ENCODE measurements at regions not wholly inside any gene's neighbourhood (a gene's known extent, or its start where the extent isn't known, plus 50 kb on each side); places are given as distances from the start of the nearest gene placed in this dataset.

- Mint-ChIP-seq H3K9me3 (no peaks in the 10 kb centered on the region), H3K27ac (no peak overlapping the region), H3K4me1 (no peaks in the 10 kb centered on the region), H3K4me3 (no peak overlapping the region), H3K36me3 (no peaks in the 10 kb centered on the region), H3K27me3 (no peaks in the 10 kb centered on the region)
- Histone ChIP-seq H3K36me3 (ENCODE audit: insufficient read depth, low read length) (no peaks in the 10 kb centered on the region), H3K27me3 (ENCODE audit: insufficient read depth, low read length) (no peaks in the 10 kb centered on the region), H3K4me3 (ENCODE audit: low read length in 2 of 2) (no peak overlapping the region), H3K27ac (ENCODE audit: low read depth, low read length) (no peak overlapping the region), H3K9me3 (ENCODE audit: control insufficient read depth in 1 of 2, low read length in 2 of 2) (no peaks in the 10 kb centered on the region), H3K4me1 (ENCODE audit: insufficient read depth, low read length) (no peaks in the 10 kb centered on the region)
- CTCF ChIA-PET (ENCODE audit: partially characterized antibody): no interaction called here
- DNase-seq: no peak
- intact Hi-C loops (cut with micrococcal nuclease): no loop called here
- POLR2A ChIA-PET (ENCODE audit: partially characterized antibody): no interaction called here
Observed at GRCh38 chrX:147779173-147779572, 132.5 kb upstream of the FMR1 start.

- Mint-ChIP-seq H3K9me3 (no peaks in the 10 kb centered on the region), H3K27me3 (no peaks in the 10 kb centered on the region), H3K36me3 (no peaks in the 10 kb centered on the region), H3K4me1 (no peaks in the 10 kb centered on the region), H3K27ac (no peak overlapping the region), H3K4me3 (no peak overlapping the region)
- no peaks in the 10 kb centered on the region for H3K4me1 ChIP-seq (ENCODE audit: insufficient read depth, low read length)
- no peak overlapping the region for H3K4me3 ChIP-seq (ENCODE audit: low read length in 2 of 2)
- H3K27ac ChIP-seq (ENCODE audit: low read depth, low read length): no peak overlapping the region
- H3K9me3 ChIP-seq (ENCODE audit: control insufficient read depth in 1 of 2, low read length in 2 of 2): no peaks in the 10 kb centered on the region
- POLR2A ChIA-PET (ENCODE audit: partially characterized antibody): no interaction called here
- CTCF ChIA-PET (ENCODE audit: partially characterized antibody): no interaction called here
- intact Hi-C loops (cut with micrococcal nuclease): no loop called here
- no peaks in the 10 kb centered on the region for H3K27me3 ChIP-seq (ENCODE audit: insufficient read depth, low read length)
- no peaks in the 10 kb centered on the region for H3K36me3 ChIP-seq (ENCODE audit: insufficient read depth, low read length)
- no peak for DNase-seq
Observed at GRCh38 chrX:147781844-147782243, 129.9 kb upstream of the FMR1 start.

- Histone ChIP-seq H3K9me3 (ENCODE audit: control insufficient read depth in 1 of 2, low read length in 2 of 2) (no peaks in the 10 kb centered on the region), H3K27ac (ENCODE audit: low read depth, low read length) (no peak overlapping the region), H3K4me3 (ENCODE audit: low read length in 2 of 2) (no peak overlapping the region), H3K27me3 (ENCODE audit: insufficient read depth, low read length) (no peaks in the 10 kb centered on the region), H3K36me3 (ENCODE audit: insufficient read depth, low read length) (no peaks in the 10 kb centered on the region), H3K4me1 (ENCODE audit: insufficient read depth, low read length) (no peaks in the 10 kb centered on the region)
- H3K9me3 Mint-ChIP-seq: no peaks in the 10 kb centered on the region
- POLR2A ChIA-PET (ENCODE audit: partially characterized antibody): no interaction called here
- H3K27ac Mint-ChIP-seq: no peak overlapping the region
- no peaks in the 10 kb centered on the region for H3K4me1 Mint-ChIP-seq
- H3K27me3 Mint-ChIP-seq: no peaks in the 10 kb centered on the region
- CTCF ChIA-PET (ENCODE audit: partially characterized antibody): no interaction called here
- no peak overlapping the region for H3K4me3 Mint-ChIP-seq
- H3K36me3 Mint-ChIP-seq: no peaks in the 10 kb centered on the region
- intact Hi-C loops (cut with micrococcal nuclease): no loop called here
- DNase-seq: no peak
Observed at GRCh38 chrX:147788641-147789350, 122.9 kb upstream of the FMR1 start.

- peaks cover 0 to 5% (median 0%) of the 10 kb centered on the region in 4 donors for H3K4me1 Mint-ChIP-seq
- ChIA-PET CTCF (ENCODE audit: partially characterized antibody) (no interaction called here), POLR2A (ENCODE audit: partially characterized antibody) (no interaction called here)
- intact Hi-C loops (cut with micrococcal nuclease): loop anchor here (5.0 kb wide), 1 partner anchor 323 kb away; no protein-coding TSS in a partner anchor
- H3K4me1 ChIP-seq (ENCODE audit: insufficient read depth, low read length): no peaks in the 10 kb centered on the region
- no peaks in the 10 kb centered on the region for H3K27me3 Mint-ChIP-seq
- H3K27me3 ChIP-seq (ENCODE audit: insufficient read depth, low read length): no peaks in the 10 kb centered on the region
- H3K9me3 ChIP-seq (ENCODE audit: control insufficient read depth in 1 of 2, low read length in 2 of 2): no peaks in the 10 kb centered on the region
- no peaks in the 10 kb centered on the region for H3K36me3 ChIP-seq (ENCODE audit: insufficient read depth, low read length)
- H3K36me3 Mint-ChIP-seq: no peaks in the 10 kb centered on the region
- H3K9me3 Mint-ChIP-seq: peaks cover 0 to 9% (median 3%) of the 10 kb centered on the region in 8 donors
- no peak overlapping the region for H3K4me3 Mint-ChIP-seq
- no peak overlapping the region for H3K27ac Mint-ChIP-seq
- H3K27ac ChIP-seq (ENCODE audit: low read depth, low read length): no peak overlapping the region
- no peak for DNase-seq
- H3K4me3 ChIP-seq (ENCODE audit: low read length in 2 of 2): no peak overlapping the region
Observed at GRCh38 chrX:147800663-147801062, 111.1 kb upstream of the FMR1 start.

GRCh38 chrX:147803948-147804347 lies 107.8 kb upstream of the FMR1 start:
- POLR2A ChIA-PET (ENCODE audit: partially characterized antibody): no interaction called here
- H3K27ac ChIP-seq (ENCODE audit: low read depth, low read length): no peak overlapping the region
- no peaks in the 10 kb centered on the region for H3K9me3 ChIP-seq (ENCODE audit: control insufficient read depth in 1 of 2, low read length in 2 of 2)
- Mint-ChIP-seq H3K27ac (peak overlapping the region in 2 of 7 donors; percentile 60 to 74), H3K4me1 (peaks cover 0 to 5% (median 0%) of the 10 kb centered on the region in 4 donors), H3K36me3 (no peaks in the 10 kb centered on the region), H3K9me3 (peaks cover 0 to 6% (median 0%) of the 10 kb centered on the region in 8 donors), H3K27me3 (no peaks in the 10 kb centered on the region), H3K4me3 (no peak overlapping the region)
- CTCF ChIA-PET (ENCODE audit: partially characterized antibody): interaction anchor here (1.0 kb wide), 1 partner anchor 11 kb away, joined by 3 read pairs; no protein-coding TSS in a partner anchor
- no peaks in the 10 kb centered on the region for H3K4me1 ChIP-seq (ENCODE audit: insufficient read depth, low read length)
- intact Hi-C loops (cut with micrococcal nuclease): loop anchor here (5.0 kb wide), 1 partner anchor 327 kb away; no protein-coding TSS in a partner anchor
- H3K36me3 ChIP-seq (ENCODE audit: insufficient read depth, low read length): no peaks in the 10 kb centered on the region
- DNase-seq: peak in 3 of 5 donors; percentile 1 to 19 (median 1)
- no peak overlapping the region for H3K4me3 ChIP-seq (ENCODE audit: low read length in 2 of 2)
- H3K27me3 ChIP-seq (ENCODE audit: insufficient read depth, low read length): no peaks in the 10 kb centered on the region

GRCh38 chrX:147811803-147812202 lies 99.9 kb upstream of the FMR1 start:
- POLR2A ChIA-PET (ENCODE audit: partially characterized antibody): no interaction called here
- no peaks in the 10 kb centered on the region for H3K4me1 Mint-ChIP-seq

GRCh38 chrX:147827070-147827469 lies 84.6 kb upstream of the FMR1 start:
- no peaks in the 10 kb centered on the region for H3K36me3 Mint-ChIP-seq
- H3K4me3 ChIP-seq (ENCODE audit: low read length in 2 of 2): no peak overlapping the region
- no peak overlapping the region for H3K4me3 Mint-ChIP-seq
- H3K36me3 ChIP-seq (ENCODE audit: insufficient read depth, low read length): no peaks in the 10 kb centered on the region
- ChIA-PET CTCF (ENCODE audit: partially characterized antibody) (no interaction called here), POLR2A (ENCODE audit: partially characterized antibody) (no interaction called here)
- H3K4me1 ChIP-seq (ENCODE audit: insufficient read depth, low read length): no peaks in the 10 kb centered on the region
- DNase-seq: no peak
- no peaks in the 10 kb centered on the region for H3K27me3 Mint-ChIP-seq
- H3K9me3 ChIP-seq (ENCODE audit: control insufficient read depth in 1 of 2, low read length in 2 of 2): no peaks in the 10 kb centered on the region
- H3K27ac ChIP-seq (ENCODE audit: low read depth, low read length): no peak overlapping the region
- peaks cover 2 to 18% (median 7%) of the 10 kb centered on the region in 8 donors for H3K9me3 Mint-ChIP-seq
- intact Hi-C loops (cut with micrococcal nuclease): no loop called here
- H3K27me3 ChIP-seq (ENCODE audit: insufficient read depth, low read length): no peaks in the 10 kb centered on the region
- H3K27ac Mint-ChIP-seq: no peak overlapping the region
- no peaks in the 10 kb centered on the region for H3K4me1 Mint-ChIP-seq

More at GRCh38 chrX:147811803-147812202, 99.9 kb upstream of the FMR1 start:
- peaks cover 0 to 2% (median 0%) of the 10 kb centered on the region in 8 donors for H3K9me3 Mint-ChIP-seq
- Histone ChIP-seq H3K36me3 (ENCODE audit: insufficient read depth, low read length) (no peaks in the 10 kb centered on the region), H3K4me1 (ENCODE audit: insufficient read depth, low read length) (no peaks in the 10 kb centered on the region), H3K27ac (ENCODE audit: low read depth, low read length) (no peak overlapping the region), H3K4me3 (ENCODE audit: low read length in 2 of 2) (no peak overlapping the region), H3K27me3 (ENCODE audit: insufficient read depth, low read length) (no peaks in the 10 kb centered on the region), H3K9me3 (ENCODE audit: control insufficient read depth in 1 of 2, low read length in 2 of 2) (no peaks in the 10 kb centered on the region)
- DNase-seq: no peak
- intact Hi-C loops (cut with micrococcal nuclease): no loop called here
- CTCF ChIA-PET (ENCODE audit: partially characterized antibody): no interaction called here
- H3K36me3 Mint-ChIP-seq: no peaks in the 10 kb centered on the region
- no peak overlapping the region for H3K4me3 Mint-ChIP-seq
- no peak overlapping the region for H3K27ac Mint-ChIP-seq
- H3K27me3 Mint-ChIP-seq: peaks cover 0 to 3% of the 10 kb centered on the region in 2 donors
